HEK293T (cell line): ENCODE measurements at regions not wholly inside any gene's neighbourhood (a gene's known extent, or its start where the extent isn't known, plus 50 kb on each side); places are given as distances from the start of the nearest gene placed in this dataset.

Source experiments
- FOXA1 ChIP-seq: fragments of 450-650 bp; IDR thresholded peaks from 2 replicates; pipeline ENCODE4 v1.6.1; 2016; ENCODE audit warnings: mild to moderate bottlenecking
- FOXK2 ChIP-seq: fragments of 450-650 bp; IDR thresholded peaks from 2 replicates; pipeline ENCODE4 v1.6.1; 2016; ENCODE audit warnings: mild to moderate bottlenecking
- HDGF ChIP-seq: fragments of 450-650 bp; IDR thresholded peaks from 2 replicates; pipeline ENCODE4 v1.6.1; 2017; ENCODE audit warnings: antibody characterized with exemption, borderline replicate concordance
- SP1 ChIP-seq: fragments of 450-650 bp; IDR thresholded peaks from 2 replicates; pipeline ENCODE4 v1.6.1; 2017

DNA sequence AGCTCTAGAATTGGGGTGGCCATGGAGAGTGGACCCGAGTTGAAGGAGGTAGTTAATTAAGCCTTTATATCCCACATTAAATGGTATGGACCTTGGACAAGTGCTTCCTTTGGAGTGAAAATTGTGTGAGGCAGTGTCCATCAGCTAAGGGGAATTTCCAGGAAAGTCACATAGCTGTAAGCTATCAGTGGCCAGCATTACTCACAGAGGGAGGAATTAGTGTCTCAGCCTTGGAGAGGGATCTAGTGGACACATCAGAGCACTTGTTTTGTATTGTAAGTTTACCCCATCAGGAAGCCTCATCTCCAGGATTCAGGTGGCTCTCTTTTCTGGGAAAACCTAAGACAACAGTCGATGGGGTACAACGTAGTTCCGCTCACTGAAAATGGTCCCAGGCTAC, 416.7 kb downstream of the TFEC start:
- TF ChIP-seq FOXK2, result no peak
- no peak for TF ChIP-seq FOXA1
- TF ChIP-seq HDGF, result no peak
- TF ChIP-seq SP1, result no peak
